ENCODE measurements at regions not wholly inside any gene's neighbourhood (a gene's known extent, or its start where the extent isn't known, plus 50 kb on each side); places are given as distances from the start of the nearest gene placed in this dataset.

DNA sequence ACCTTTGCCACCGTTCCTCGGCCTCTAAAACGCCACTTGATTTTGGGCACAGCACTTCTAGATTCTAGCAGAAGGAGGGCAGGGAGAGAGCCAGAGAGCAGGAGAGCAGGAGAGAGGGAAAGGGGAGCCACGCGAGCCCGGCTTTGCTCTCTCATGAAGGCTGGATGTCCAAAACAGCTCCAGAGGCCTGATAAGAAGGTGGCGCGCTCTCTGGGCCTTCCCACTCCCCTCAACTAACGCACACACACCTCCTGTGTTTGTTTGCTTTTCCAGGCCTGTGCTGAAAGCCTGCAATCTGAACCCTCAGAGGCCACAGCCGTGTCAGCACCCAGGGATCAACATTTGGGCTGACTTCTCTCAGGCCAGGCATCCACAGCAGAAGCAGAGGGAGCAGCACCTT lies 184.8 kb upstream of the SOX11 start:
- TF ChIP-seq, protein P1, sequence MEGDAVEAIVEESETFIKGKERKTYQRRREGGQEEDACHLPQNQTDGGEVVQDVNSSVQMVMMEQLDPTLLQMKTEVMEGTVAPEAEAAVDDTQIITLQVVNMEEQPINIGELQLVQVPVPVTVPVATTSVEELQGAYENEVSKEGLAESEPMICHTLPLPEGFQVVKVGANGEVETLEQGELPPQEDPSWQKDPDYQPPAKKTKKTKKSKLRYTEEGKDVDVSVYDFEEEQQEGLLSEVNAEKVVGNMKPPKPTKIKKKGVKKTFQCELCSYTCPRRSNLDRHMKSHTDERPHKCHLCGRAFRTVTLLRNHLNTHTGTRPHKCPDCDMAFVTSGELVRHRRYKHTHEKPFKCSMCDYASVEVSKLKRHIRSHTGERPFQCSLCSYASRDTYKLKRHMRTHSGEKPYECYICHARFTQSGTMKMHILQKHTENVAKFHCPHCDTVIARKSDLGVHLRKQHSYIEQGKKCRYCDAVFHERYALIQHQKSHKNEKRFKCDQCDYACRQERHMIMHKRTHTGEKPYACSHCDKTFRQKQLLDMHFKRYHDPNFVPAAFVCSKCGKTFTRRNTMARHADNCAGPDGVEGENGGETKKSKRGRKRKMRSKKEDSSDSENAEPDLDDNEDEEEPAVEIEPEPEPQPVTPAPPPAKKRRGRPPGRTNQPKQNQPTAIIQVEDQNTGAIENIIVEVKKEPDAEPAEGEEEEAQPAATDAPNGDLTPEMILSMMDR (conservative IDR thresholded peaks at IDR 0.05): no peak
- TF ChIP-seq ZFX (IDR thresholded peaks at IDR 0.05): no peak

Data from C4-2B (cell line).